ENCODE measurements at regions not wholly inside any gene's neighbourhood (a gene's known extent, or its start where the extent isn't known, plus 50 kb on each side); places are given as distances from the start of the nearest gene placed in this dataset.

GRCh38 chr3:51618496-51618895 lies 52.6 kb upstream of the TEX264 start:
- TF ChIP-seq POLR2A (IDR thresholded peaks at IDR 0.05) = no peak
- TF ChIP-seq, protein P1, sequence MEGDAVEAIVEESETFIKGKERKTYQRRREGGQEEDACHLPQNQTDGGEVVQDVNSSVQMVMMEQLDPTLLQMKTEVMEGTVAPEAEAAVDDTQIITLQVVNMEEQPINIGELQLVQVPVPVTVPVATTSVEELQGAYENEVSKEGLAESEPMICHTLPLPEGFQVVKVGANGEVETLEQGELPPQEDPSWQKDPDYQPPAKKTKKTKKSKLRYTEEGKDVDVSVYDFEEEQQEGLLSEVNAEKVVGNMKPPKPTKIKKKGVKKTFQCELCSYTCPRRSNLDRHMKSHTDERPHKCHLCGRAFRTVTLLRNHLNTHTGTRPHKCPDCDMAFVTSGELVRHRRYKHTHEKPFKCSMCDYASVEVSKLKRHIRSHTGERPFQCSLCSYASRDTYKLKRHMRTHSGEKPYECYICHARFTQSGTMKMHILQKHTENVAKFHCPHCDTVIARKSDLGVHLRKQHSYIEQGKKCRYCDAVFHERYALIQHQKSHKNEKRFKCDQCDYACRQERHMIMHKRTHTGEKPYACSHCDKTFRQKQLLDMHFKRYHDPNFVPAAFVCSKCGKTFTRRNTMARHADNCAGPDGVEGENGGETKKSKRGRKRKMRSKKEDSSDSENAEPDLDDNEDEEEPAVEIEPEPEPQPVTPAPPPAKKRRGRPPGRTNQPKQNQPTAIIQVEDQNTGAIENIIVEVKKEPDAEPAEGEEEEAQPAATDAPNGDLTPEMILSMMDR (IDR thresholded peaks at IDR 0.05) = no peak
